AG10803 (cell line): ENCODE measurements at regions not wholly inside any gene's neighbourhood (a gene's known extent, or its start where the extent isn't known, plus 50 kb on each side); places are given as distances from the start of the nearest gene placed in this dataset.
A peak's percentile ranks its signal among the peaks of the same experiment; 100 is the strongest.

ENCODE experiments used
- DNase-seq: peaks from one replicate; pipeline ENCODE4 v3.0.0; 2010; ENCODE audit warnings: low read depth
- H3K4me3 ChIP-seq: 2 replicates; pipeline ENCODE4 v1.5.1; 2011; ENCODE audit warnings: mild to moderate bottlenecking, low read length, control low read depth
- CTCF ChIP-seq: conservative IDR thresholded peaks from 2 replicates; pipeline ENCODE4 v1.5.1; 2011; ENCODE audit warnings: mild to moderate bottlenecking, low read length, control low read depth, inconsistent platforms

DNA sequence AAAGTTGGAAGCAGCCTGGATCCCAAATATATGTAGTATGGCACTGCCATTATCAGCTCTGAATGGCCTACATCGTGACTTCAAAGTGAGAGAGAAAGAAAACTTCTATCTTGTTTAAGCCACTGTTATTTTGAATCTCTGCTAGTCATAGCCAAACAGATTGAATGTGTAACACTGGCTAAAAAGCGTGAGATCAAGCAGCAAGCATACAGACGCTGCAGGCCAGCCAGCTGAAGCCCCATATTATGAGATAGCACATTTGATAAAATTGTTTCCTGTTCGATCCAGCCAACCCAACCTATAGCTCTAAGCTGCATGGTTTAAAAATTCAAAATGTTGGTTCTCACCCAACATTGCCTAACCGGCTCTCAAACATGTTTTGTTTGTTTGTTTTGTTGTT is 95.0 kb downstream of the DUSP6 start:
- TF ChIP-seq CTCF = no peak
- no peak for DNase-seq
- no peak overlapping the region for H3K4me3 ChIP-seq

DNA sequence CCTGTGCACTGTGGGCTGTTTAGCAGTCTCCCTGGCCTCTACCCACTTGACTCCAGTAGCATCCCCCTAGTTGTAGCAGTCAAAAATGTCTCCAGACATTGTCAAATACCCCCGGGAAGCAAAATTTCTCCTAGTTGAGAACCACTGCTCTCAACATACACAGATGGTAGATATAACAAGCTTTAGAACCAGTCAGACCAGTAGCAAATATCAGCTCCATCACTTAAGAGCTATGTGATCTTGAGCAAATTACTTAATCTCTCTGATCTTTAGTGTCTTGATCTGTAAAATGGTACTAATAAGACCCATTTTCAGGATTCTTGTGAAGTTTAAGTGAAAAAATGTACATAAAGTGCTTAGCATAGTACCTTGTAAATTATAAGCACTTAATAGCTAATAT is 96.2 kb downstream of the DUSP6 start:
- no peak for DNase-seq
- no peak for TF ChIP-seq CTCF
- no peak overlapping the region for H3K4me3 ChIP-seq

DNA sequence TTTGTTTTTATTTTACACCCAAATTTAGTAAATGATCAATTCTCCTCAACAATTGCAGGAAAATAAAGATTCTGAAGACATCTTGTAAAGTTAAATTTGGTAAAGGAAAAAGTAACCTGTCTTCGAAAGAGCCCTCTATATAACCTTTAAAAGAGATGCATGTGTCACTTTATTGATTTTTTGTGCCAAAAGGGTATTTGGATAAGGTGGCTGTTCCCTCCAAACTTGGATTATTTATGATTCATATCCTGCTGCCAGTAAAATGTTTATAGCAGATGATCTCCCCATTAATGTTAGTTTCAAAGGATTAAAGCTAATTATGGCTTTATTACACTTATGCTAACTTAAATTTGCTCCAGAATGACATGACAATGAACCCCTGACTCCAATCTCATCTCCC is 98.8 kb downstream of the DUSP6 start:
- no peak overlapping the region for H3K4me3 ChIP-seq
- no peak for TF ChIP-seq CTCF
- no peak for DNase-seq

GRCh38 chr12:89252284-89252683 is 100.0 kb downstream of the DUSP6 start:
- DNase-seq = peak; percentile 17
- no peak overlapping the region for H3K4me3 ChIP-seq
- TF ChIP-seq CTCF = no peak

DNA sequence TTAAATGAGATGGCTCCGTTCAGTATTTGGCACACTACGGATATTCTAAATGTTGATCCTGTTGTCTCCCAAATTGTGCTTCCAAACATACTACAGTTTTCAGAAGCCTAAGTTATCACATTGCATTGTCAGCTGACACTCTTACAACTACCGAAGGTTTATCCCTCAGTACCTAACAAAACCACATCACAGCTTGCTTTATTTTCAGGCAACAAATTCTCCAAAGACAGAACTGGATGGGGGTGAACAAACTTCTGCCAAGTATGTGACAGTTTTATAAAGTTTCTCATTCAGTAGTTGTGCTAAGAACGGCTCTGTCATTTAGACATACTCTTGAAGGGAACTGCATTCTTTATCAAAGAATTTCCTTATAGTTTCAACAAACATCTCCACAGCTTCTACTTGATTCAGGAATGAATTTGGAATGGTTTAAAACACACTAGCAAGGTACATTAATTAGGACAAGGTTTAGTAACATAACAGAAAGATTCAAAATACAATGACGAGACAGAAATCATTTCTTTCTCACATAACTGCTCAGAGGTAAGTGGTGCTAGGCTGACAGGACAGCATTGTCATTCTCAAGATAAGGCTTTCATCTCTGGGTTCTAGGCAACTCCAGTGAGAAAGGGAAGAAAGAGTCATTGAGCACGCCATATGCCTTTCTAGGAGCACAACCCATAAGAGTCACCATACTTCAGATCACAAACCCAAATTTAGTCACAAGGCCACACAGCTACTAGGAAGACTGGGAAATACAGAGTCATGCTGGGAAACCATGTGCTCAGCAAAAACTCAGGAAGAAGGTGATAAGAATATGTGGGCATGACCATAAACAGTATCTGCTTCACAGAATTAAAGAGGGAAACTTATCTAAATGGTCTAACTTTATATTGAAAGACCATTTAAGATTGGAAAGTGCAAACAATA is 100.7 kb downstream of the DUSP6 start:
- no peak for TF ChIP-seq CTCF
- no peak overlapping the region for H3K4me3 ChIP-seq
- no peak for DNase-seq

DNA sequence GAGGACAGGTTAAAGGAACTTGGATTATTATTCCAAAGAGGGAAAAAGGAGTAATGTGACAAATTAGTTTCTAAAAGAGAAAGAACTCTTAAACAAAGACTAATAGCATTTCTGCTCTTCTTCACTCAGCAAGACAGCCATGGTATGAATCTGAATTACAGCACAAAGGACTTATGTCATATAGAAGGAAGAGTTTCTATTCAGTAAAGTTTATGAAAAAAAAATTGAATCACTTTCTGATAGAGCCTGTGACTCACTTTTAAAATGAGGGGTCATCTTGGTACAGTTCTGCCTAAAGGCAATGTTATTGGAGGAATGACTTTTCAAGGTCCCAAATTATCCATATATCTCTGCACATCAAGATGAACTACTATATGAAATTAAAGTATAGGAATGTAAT is 101.7 kb downstream of the DUSP6 start:
- no peak for DNase-seq
- no peak for TF ChIP-seq CTCF
- H3K4me3 ChIP-seq = no peak overlapping the region

- no peak for TF ChIP-seq CTCF
- no peak for DNase-seq
Observed at GRCh38 chr12:89250213-89250612, 102.1 kb downstream of the DUSP6 start.

More at GRCh38 chr12:89250213-89250612, 102.1 kb downstream of the DUSP6 start:
- H3K4me3 ChIP-seq = no peak overlapping the region
